ENCODE measurements at regions not wholly inside any gene's neighbourhood (a gene's known extent, or its start where the extent isn't known, plus 50 kb on each side); places are given as distances from the start of the nearest gene placed in this dataset.

- ChIA-PET POLR2A (no interaction called here), CTCF (no interaction called here)
- no peaks in the 10 kb centered on the region for H4K20me1 ChIP-seq (replicated peaks; ENCODE audit: control insufficient read depth, extremely low read depth, insufficient read depth, low read length)
- H3K4me1 ChIP-seq (ENCODE audit: control insufficient read depth, extremely low read depth, insufficient read depth, low read length) = no peaks in the 10 kb centered on the region
- BruUV-seq (replicated peaks) = no TSS peak
- no peak overlapping the region for H3K4me3 ChIP-seq (replicated peaks in 1 of 3; ENCODE audit: insufficient read depth in 1 of 3, low read depth in 1 of 3, low read length in 3 of 3)
- FAIRE-seq (no peak), DNase-seq (ENCODE audit: low read depth, low spot score) (no peak)
- H3K79me2 ChIP-seq (ENCODE audit: control insufficient read depth, insufficient read depth, low read length) = no peaks in the 10 kb centered on the region
- H3K9me1 ChIP-seq (replicated peaks; ENCODE audit: control insufficient read depth, extremely low read depth, insufficient read depth, low read length) = no peaks in the 10 kb centered on the region
- H3K36me3 ChIP-seq (ENCODE audit: control insufficient read depth in 2 of 2, extremely low read depth in 1 of 2, insufficient read depth in 2 of 2, low read length in 2 of 2) = no peaks in the 10 kb centered on the region
- TF ChIP-seq GATA2 (IDR thresholded peaks at IDR 0.05; ENCODE audit: insufficient read depth, insufficient read length, low read depth, low read length) (no peak), JUN (IDR thresholded peaks at IDR 0.05; ENCODE audit: borderline replicate concordance, insufficient read depth, insufficient read length, low read depth) (no peak), EZH2 (IDR thresholded peaks at IDR 0.05; ENCODE audit: borderline replicate concordance, low read depth, low read length, severe bottlenecking) (no peak), CTCF (IDR thresholded peaks at IDR 0.05; ENCODE audit: extremely low read depth in 1 of 2, insufficient read depth in 1 of 2, low read depth in 1 of 2, low read length in 2 of 2) (no peak), POLR2A (IDR thresholded peaks at IDR 0.05; ENCODE audit: low read depth, low read length) (no peak), POLR2AphosphoS5 (IDR thresholded peaks at IDR 0.05; ENCODE audit: insufficient read depth, low read depth, low read length) (no peak), MYC (IDR thresholded peaks at IDR 0.05; ENCODE audit: low read depth, low read length) (no peak), MAX (IDR thresholded peaks at IDR 0.05; ENCODE audit: insufficient read depth, insufficient read length) (no peak)
- H3K27ac ChIP-seq (ENCODE audit: insufficient read depth, low read depth, low read length) = no peak overlapping the region
- no peak overlapping the region for H2AFZ ChIP-seq (ENCODE audit: low read depth, low read length)
- H3K9me3 ChIP-seq (replicated peaks; ENCODE audit: control insufficient read depth, insufficient read depth, low read length) = no peaks in the 10 kb centered on the region
- intact Hi-C loops (cut with micrococcal nuclease) (no loop called here), dilution Hi-C loops (cut with MboI; ENCODE audit: extremely low pct_ligation_motif_present, low sequenced_read_pairs) (no loop called here)
- no peak overlapping the region for H3K9ac ChIP-seq (replicated peaks; ENCODE audit: extremely low read depth, insufficient read depth, low read length)
- H3K4me2 ChIP-seq (ENCODE audit: insufficient read depth, low read length) = no peak overlapping the region
- H3K27me3 ChIP-seq (ENCODE audit: control insufficient read depth in 2 of 2, insufficient read depth in 2 of 2, low read length in 2 of 2) = no peaks in the 10 kb centered on the region
Observed at GRCh38 chr9:71524996-71525580, 243.2 kb downstream of the CEMIP2 start.

Data from endothelial cell of umbilical vein (primary cell).